ENCODE measurements at regions not wholly inside any gene's neighbourhood (a gene's known extent, or its start where the extent isn't known, plus 50 kb on each side); places are given as distances from the start of the nearest gene placed in this dataset.

DNA sequence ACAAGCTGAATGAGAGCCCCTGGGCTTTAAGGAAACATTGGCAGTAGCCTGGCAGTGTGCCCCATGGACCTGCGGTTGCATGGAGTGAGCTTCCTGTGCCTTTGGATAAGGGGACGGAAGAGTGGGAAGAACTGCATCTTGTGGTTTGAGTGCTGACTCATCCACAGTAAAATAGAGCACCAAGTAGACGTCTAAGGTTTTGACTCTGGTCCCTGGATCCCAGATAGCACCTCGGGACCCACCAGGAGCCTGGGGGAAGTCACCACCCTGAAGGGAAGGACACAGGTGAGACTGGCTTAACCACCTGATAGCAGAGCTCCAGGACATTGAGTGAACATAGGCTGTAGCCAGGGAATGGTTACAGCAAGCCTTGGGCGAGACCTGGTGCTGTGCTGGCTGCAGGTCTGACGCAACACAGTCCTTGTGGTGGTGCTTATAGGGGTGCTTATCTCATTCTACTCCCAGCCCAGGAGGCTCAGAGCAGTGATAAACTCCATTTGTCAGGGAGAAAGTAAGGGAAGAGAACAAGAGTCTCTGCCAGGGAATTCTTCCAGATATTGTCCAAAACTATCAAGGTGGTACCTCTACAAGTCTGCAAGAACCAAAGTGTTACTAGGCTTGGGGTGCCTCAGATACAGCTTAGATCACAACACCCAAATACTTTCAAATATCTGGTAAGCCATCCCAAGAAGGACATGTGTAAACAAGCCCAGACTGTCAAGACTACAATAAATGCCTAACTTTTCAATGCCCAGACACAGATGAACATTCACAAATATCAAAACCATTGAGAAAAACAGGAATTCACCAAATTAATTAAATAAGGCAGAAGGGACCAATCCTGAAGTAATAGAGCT is 123.6 kb upstream of the TET2 start:
- WGBS = 74% methylated on average over 6 of the region's 6 CpGs
- no peak for DNase-seq (ENCODE audit: extremely low spot score)

DNA sequence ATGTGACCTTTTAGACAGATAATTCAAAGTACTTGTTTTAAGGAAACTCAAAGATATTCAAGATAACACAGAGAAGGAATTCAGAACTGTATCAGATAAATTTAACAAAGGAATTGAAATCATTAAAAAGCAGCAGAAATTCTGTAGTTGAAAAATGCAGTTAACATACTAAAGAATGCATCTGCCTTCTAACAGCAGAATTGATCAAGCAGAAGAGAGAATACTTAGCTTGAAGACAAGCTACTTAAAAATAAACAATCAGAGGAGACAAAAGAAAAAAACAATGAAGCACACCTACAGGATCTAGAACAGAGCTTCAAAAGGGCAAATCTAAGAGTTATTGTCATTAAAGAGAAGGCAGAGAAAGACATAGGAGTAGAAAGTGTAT is 123.0 kb upstream of the TET2 start:
- Histone ChIP-seq H3K4me3 (no peak overlapping the region), H3K27ac (replicated peaks in 1 of 4) (no peak overlapping the region), H3K27me3 (no peaks in the 10 kb centered on the region), H3K36me3 (no peaks in the 10 kb centered on the region), H3K4me1 (no peaks in the 10 kb centered on the region), H3K9me3 (peaks cover 0 to 16% (median 15%) of the 10 kb centered on the region in 4 donors)
- DNase-seq (ENCODE audit: extremely low spot score) = no peak
- intact Hi-C loops (cut with DNase I) = no loop called here
- TF ChIP-seq POLR2AphosphoS5 (IDR thresholded peaks at IDR 0.05) (no peak), POLR2A (IDR thresholded peaks at IDR 0.05; ENCODE audit: low read depth) (no peak), EP300 (IDR thresholded peaks at IDR 0.05) (no peak)
- TF ChIP-seq, protein P1, sequence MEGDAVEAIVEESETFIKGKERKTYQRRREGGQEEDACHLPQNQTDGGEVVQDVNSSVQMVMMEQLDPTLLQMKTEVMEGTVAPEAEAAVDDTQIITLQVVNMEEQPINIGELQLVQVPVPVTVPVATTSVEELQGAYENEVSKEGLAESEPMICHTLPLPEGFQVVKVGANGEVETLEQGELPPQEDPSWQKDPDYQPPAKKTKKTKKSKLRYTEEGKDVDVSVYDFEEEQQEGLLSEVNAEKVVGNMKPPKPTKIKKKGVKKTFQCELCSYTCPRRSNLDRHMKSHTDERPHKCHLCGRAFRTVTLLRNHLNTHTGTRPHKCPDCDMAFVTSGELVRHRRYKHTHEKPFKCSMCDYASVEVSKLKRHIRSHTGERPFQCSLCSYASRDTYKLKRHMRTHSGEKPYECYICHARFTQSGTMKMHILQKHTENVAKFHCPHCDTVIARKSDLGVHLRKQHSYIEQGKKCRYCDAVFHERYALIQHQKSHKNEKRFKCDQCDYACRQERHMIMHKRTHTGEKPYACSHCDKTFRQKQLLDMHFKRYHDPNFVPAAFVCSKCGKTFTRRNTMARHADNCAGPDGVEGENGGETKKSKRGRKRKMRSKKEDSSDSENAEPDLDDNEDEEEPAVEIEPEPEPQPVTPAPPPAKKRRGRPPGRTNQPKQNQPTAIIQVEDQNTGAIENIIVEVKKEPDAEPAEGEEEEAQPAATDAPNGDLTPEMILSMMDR (IDR thresholded peaks at IDR 0.05) = no peak

More for the DNA sequence above, 123.6 kb upstream of the TET2 start:
- intact Hi-C loops (cut with DNase I) = no loop called here
- no peaks in the 10 kb centered on the region for H3K27me3 ChIP-seq
- H3K4me1 ChIP-seq = no peaks in the 10 kb centered on the region
- H3K9me3 ChIP-seq = peaks cover 0 to 16% (median 15%) of the 10 kb centered on the region in 4 donors
- TF ChIP-seq EP300 (IDR thresholded peaks at IDR 0.05) (no peak), POLR2A (IDR thresholded peaks at IDR 0.05; ENCODE audit: low read depth) (no peak), POLR2AphosphoS5 (IDR thresholded peaks at IDR 0.05) (no peak)
- TF ChIP-seq, protein P1 (IDR thresholded peaks at IDR 0.05) = no peak
- H3K27ac ChIP-seq (replicated peaks in 1 of 4) = no peak overlapping the region
- H3K4me3 ChIP-seq = no peak overlapping the region
- H3K36me3 ChIP-seq = no peaks in the 10 kb centered on the region

DNA sequence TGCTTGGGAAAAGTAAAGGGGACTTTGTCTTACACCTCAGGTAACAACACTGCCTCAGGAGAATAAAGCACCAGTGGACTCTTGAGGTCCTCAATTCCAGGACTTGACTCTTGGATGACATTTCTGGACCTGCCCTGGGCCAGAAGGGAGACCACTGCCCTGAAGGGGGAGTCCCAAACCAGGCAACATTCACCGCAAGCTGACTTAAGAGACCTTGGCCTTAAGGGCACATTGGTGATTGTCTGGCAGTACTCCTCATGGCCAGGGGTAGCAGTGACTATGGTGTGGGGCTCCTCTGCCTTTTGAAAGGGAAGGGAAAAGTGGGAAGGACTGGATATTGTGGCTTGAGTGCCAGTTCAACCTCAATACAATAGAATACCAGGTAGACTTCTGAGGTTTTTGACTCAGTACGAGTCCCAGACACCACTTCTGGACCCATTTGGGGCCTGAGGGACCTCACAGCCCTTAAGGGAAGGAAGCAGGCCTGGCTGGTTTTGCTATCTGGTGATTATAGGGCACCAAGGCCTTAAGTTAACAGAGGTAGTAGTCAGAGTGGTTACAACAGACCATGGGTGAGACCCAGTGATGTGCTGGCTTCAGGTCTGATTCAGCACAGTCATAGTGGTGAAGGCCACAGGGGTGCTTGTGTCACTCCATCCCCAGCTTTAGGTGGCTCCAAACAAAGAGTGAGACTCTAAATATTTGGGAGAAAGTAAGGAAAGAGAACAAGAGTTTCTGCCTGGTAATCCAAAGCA is 121.2 kb upstream of the TET2 start:
- WGBS = 86% methylated on average over 2 of the region's 2 CpGs

DNA sequence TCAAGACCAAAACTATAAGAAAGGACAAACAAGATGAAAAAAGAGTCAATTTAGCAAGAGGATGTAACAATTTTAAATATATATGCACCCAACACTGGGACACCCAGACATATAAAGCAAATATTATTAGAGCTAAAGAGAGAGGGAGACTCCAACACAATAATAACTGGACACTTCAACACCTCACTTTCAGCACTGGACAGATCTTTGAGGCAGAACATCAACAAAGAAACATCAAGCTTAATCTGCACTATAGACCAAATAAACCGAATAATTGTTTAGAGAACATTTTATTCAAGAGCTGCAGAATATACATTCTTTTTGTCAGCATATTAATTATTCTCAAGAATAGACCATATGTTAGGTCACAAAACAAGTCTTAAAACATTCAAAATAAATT is 109.7 kb upstream of the TET2 start:
- Histone ChIP-seq H3K9me3 (peaks cover 0 to 14% (median 4%) of the 10 kb centered on the region in 4 donors), H3K27me3 (no peaks in the 10 kb centered on the region), H3K4me3 (no peak overlapping the region), H3K36me3 (no peaks in the 10 kb centered on the region), H3K27ac (replicated peaks in 1 of 4) (no peak overlapping the region), H3K4me1 (no peaks in the 10 kb centered on the region)
- DNase-seq (ENCODE audit: extremely low spot score) = no peak
- intact Hi-C loops (cut with DNase I) = no loop called here
- TF ChIP-seq, protein P1 (IDR thresholded peaks at IDR 0.05) = no peak
- TF ChIP-seq EP300 (IDR thresholded peaks at IDR 0.05) = no peak
- TF ChIP-seq POLR2AphosphoS5 (IDR thresholded peaks at IDR 0.05) = no peak
- no peak for TF ChIP-seq POLR2A (IDR thresholded peaks at IDR 0.05; ENCODE audit: low read depth)
- WGBS = 82% methylated on average over 1 of the region's 1 CpG

More for the DNA sequence above, 121.2 kb upstream of the TET2 start:
- H3K27ac ChIP-seq (replicated peaks in 1 of 4) = no peak overlapping the region
- intact Hi-C loops (cut with DNase I) = no loop called here
- DNase-seq (ENCODE audit: extremely low spot score) = no peak
- H3K27me3 ChIP-seq = no peaks in the 10 kb centered on the region
- no peak overlapping the region for H3K4me3 ChIP-seq
- H3K4me1 ChIP-seq = no peaks in the 10 kb centered on the region
- TF ChIP-seq POLR2A (IDR thresholded peaks at IDR 0.05; ENCODE audit: low read depth) = no peak
- TF ChIP-seq POLR2AphosphoS5 (IDR thresholded peaks at IDR 0.05) = no peak
- TF ChIP-seq, protein P1 (IDR thresholded peaks at IDR 0.05) = no peak
- TF ChIP-seq EP300 (IDR thresholded peaks at IDR 0.05) = no peak
- H3K9me3 ChIP-seq = peaks cover 0 to 16% (median 15%) of the 10 kb centered on the region in 4 donors
- no peaks in the 10 kb centered on the region for H3K36me3 ChIP-seq

Data from esophagus muscularis mucosa (tissue), 4 donors.